Fibroblast of villous mesenchyme (primary cell): ENCODE measurements at regions not wholly inside any gene's neighbourhood (a gene's known extent, or its start where the extent isn't known, plus 50 kb on each side); places are given as distances from the start of the nearest gene placed in this dataset.
"Not testable (repeated sequence)": the region's sequence is repeated elsewhere in the genome, so short reads cannot be mapped to it uniquely, and the experiment has no call there.

ENCODE experiments used
- DNase-seq: peaks from one replicate; pipeline ENCODE4 v3.0.0-alpha.2; 2010; ENCODE audit warnings: low read depth
- H3K4me3 ChIP-seq: 2 replicates; pipeline ENCODE4 v1.5.1; 2011; ENCODE audit warnings: low read depth, mild to moderate bottlenecking, low read length
- CTCF ChIP-seq: IDR thresholded peaks from 2 replicates; pipeline ENCODE4 v1.5.1; 2012; ENCODE audit warnings: low read depth, mild to moderate bottlenecking, low read length; ENCODE audit not compliant: insufficient read depth

- no peak for TF ChIP-seq CTCF
- H3K4me3 ChIP-seq, result no peak overlapping the region
- DNase-seq, result no peak
Observed at GRCh38 chr2:154507186-154507585, 191.3 kb upstream of the KCNJ3 start.

- no peak overlapping the region for H3K4me3 ChIP-seq
- no peak for DNase-seq
- TF ChIP-seq CTCF, result no peak
Observed at GRCh38 chr2:154518872-154519271, 179.6 kb upstream of the KCNJ3 start.

- not testable (repeated sequence) for DNase-seq, H3K4me3 ChIP-seq
Observed at GRCh38 chr2:154520951-154521350, 177.5 kb upstream of the KCNJ3 start.

- no peak for DNase-seq
- TF ChIP-seq CTCF, result no peak
- H3K4me3 ChIP-seq, result no peak overlapping the region
Observed at GRCh38 chr2:154526234-154526633, 172.3 kb upstream of the KCNJ3 start.

GRCh38 chr2:154527962-154528361 is 170.5 kb upstream of the KCNJ3 start:
- TF ChIP-seq CTCF, result no peak
- DNase-seq, result no peak
- no peak overlapping the region for H3K4me3 ChIP-seq

- no peak for TF ChIP-seq CTCF
- no peak for DNase-seq
- no peak overlapping the region for H3K4me3 ChIP-seq
Observed at GRCh38 chr2:154532004-154532403, 166.5 kb upstream of the KCNJ3 start.

- no peak for TF ChIP-seq CTCF
- no peak for DNase-seq
- no peak overlapping the region for H3K4me3 ChIP-seq
Observed at GRCh38 chr2:154532763-154533162, 165.7 kb upstream of the KCNJ3 start.
